ENCODE measurements at regions not wholly inside any gene's neighbourhood (a gene's known extent, or its start where the extent isn't known, plus 50 kb on each side); places are given as distances from the start of the nearest gene placed in this dataset.

DNA sequence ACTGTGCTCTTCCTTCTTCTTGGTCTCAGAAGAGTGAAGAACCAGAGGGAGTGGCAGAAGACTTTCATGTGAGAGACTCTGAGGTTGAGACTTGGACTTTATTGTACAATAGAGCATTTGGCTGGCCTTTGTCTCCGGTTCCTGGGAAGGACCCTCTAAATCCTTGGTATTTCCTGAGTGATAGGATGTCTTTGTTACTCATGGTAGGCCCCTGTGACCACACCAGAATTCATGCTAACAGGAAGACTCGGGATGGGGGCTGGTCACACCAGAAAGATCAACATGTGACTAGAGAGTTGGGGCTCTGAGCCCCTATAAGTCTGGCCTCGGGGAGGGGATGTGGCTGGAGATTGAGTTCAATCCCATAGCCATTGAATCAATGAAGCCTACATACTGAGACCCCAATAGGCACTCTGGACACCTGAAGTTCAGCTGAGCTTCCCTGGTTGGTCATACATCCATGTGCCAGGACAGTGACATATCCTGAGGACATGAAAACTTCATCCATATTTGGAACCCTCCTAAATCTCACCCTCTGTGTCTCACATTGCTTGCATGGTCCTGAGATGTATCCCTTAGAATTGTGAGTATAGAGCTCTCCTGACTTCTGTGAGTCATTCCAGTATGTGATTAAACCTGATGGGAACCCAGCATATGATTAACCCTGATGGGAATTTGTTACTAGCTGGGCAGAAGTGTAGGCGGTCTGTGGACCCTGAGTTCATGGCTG, 201.7 kb downstream of the GADD45G start:
- Mint-ChIP-seq H3K27me3 (peaks cover 5% of the 10 kb centered on the region), H3K4me3 (no peak overlapping the region), H3K36me3 (ENCODE audit: low read depth) (no peaks in the 10 kb centered on the region), H3K27ac (no peak overlapping the region), H3K9me3 (no peaks in the 10 kb centered on the region), H3K4me1 (ENCODE audit: low read depth) (peaks cover 12% of the 10 kb centered on the region)
- no peak for DNase-seq

DNA sequence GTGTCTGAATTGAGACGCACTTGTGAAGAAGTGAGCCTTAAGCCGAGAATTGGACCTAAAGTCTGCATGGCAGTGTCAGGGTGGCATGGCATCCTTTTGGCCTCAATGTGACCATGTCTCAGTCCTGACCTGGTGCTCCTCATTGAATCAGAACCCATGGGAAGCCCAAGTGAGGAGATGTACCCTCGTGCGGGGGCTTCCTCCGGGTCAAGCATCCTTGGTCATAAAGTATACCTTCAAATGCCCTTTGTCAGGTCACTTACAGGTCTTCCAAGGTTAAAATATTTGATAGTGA, 202.2 kb downstream of the GADD45G start:
- Mint-ChIP-seq H3K4me3 (no peak overlapping the region), H3K27ac (no peak overlapping the region), H3K36me3 (ENCODE audit: low read depth) (no peaks in the 10 kb centered on the region), H3K27me3 (peaks cover 6% of the 10 kb centered on the region), H3K4me1 (ENCODE audit: low read depth) (peaks cover 12% of the 10 kb centered on the region), H3K9me3 (no peaks in the 10 kb centered on the region)
- DNase-seq: no peak

DNA sequence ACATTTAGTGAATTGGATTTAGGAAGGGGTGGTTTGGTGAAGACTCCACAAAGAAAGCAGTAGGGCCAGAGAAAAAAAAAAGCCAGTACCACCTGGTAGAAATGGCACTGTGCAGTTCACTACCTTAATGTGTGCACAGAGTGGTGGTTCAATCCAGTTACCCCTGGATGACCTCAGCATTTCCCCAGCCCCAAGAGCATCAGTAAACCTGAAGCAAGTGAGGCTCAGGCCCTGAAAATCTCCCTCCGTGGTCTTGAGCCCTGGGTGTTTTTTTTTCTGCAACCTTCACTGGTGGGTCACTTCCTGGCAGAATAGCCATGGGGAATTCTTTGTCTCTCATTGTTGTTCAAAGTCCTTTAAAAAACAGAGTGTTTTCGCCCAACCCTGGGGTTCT, 202.9 kb downstream of the GADD45G start:
- Mint-ChIP-seq H3K36me3 (ENCODE audit: low read depth) (no peaks in the 10 kb centered on the region), H3K27me3 (peaks cover 11% of the 10 kb centered on the region), H3K27ac (no peak overlapping the region), H3K4me1 (ENCODE audit: low read depth) (peaks cover 12% of the 10 kb centered on the region), H3K9me3 (no peaks in the 10 kb centered on the region), H3K4me3 (no peak overlapping the region)
- DNase-seq: no peak

DNA sequence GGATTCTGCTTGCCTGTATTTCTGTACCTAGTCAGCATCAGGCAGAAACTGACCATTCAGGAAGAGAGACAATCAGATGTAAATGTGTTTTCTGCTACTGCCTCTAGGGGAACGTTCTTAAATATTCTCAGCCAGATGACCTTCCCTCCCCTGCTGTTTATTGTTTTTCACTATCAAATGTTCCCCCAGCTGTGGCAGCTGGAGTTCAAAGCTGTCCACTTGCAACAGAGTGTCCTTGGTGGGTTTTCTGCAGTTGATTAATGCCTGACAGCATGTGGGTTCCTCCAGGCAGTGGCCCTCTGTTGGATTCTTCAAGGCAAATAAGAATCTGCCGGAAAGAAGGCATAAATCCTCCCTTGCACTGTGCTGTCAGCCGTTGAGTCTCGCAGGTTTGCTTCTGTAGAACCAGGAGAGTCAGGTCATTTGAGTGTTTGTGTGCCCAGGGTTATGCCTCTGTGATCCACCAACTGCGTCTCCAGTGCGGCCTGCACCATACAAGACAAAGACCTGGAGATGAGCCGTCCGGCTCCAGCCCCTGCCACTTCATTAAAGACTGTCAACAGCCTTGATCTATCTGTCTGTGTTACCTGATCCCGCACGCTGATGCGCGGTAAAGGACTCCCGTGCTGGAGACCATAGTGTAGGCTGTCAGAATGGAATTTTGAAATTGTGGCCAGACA, 203.4 kb downstream of the GADD45G start:
- Mint-ChIP-seq H3K27me3 (peaks cover 14% of the 10 kb centered on the region), H3K4me1 (ENCODE audit: low read depth) (peaks cover 12% of the 10 kb centered on the region), H3K27ac (no peak overlapping the region)

DNA sequence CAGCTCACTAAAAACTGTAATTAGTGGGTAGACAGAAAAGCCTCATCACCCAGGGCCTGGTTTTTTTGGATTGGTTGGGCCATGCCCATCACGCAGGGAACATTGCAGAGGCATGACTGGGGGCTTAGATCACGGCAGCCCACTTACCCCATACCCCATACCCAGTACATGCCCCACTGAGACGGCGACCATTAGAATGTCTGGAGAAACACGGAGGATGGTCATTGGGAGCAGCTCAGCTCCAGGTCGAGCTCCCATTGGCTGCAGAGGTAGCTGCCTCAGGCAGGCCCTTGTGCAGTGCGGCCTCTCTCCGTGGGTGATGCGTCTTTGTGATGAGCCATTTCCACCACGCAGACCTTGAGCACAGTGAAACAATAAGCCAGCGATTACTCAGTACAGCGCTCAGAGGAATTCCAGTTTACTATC, 204.0 kb downstream of the GADD45G start:
- H3K27me3 Mint-ChIP-seq: peaks cover 20% of the 10 kb centered on the region

More for the DNA sequence above, 203.4 kb downstream of the GADD45G start:
- no peak for DNase-seq
- Mint-ChIP-seq H3K4me3 (no peak overlapping the region), H3K9me3 (no peaks in the 10 kb centered on the region), H3K36me3 (ENCODE audit: low read depth) (no peaks in the 10 kb centered on the region)

DNA sequence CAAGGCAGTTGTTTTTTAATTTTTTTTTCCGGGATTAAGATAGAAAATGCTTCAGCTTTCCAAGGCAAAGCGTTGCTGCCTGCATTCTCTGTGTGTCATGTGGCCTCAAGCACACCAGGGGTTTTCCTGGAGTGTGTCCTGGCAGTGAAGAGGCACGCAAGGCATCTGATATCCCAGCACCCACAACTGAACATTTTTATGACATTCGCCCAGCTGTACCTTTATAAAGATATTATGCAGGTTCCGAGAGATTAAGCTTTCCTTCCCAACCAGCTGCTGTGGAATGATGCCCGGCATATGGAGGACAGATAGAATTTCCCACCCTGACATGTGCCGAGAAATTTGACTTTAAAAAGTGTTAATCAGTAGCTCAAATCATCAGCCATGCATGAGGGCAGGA, 205.6 kb downstream of the GADD45G start:
- no peak for DNase-seq
- no peak overlapping the region for H3K4me3 Mint-ChIP-seq

More for the DNA sequence above, 204.0 kb downstream of the GADD45G start:
- DNase-seq: no peak
- no peak overlapping the region for H3K27ac Mint-ChIP-seq
- H3K36me3 Mint-ChIP-seq (ENCODE audit: low read depth): no peaks in the 10 kb centered on the region
- H3K9me3 Mint-ChIP-seq: no peaks in the 10 kb centered on the region
- H3K4me1 Mint-ChIP-seq (ENCODE audit: low read depth): peaks cover 15% of the 10 kb centered on the region
- H3K4me3 Mint-ChIP-seq: no peak overlapping the region

DNA sequence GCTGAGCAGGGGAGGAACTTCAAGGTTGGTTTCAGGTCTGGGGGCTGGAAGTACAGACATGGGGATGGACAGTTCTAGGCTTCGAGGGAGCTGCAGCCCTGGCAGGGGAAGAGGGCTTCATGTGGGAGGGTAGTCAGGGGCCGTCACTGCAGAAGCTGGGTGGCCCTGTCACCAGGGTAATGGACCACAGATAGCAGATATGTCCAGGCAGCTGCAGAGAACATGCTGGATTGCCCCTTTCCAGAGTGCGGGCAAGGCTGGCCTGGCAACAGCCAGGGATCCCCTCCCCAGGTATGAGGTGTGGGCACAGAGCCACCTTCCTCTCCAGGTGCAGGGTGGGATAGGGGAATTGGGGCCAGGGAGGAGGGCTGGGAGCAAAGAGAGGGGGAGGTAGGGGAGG, 206.5 kb downstream of the GADD45G start:
- peaks cover 27% of the 10 kb centered on the region for H3K27me3 Mint-ChIP-seq
- H3K9me3 Mint-ChIP-seq: no peaks in the 10 kb centered on the region
- no peak for DNase-seq
- H3K27ac Mint-ChIP-seq: no peak overlapping the region
- no peaks in the 10 kb centered on the region for H3K36me3 Mint-ChIP-seq (ENCODE audit: low read depth)
- H3K4me3 Mint-ChIP-seq: no peak overlapping the region
- H3K4me1 Mint-ChIP-seq (ENCODE audit: low read depth): peaks cover 15% of the 10 kb centered on the region

More for the DNA sequence above, 205.6 kb downstream of the GADD45G start:
- Mint-ChIP-seq H3K4me1 (ENCODE audit: low read depth) (peaks cover 15% of the 10 kb centered on the region), H3K9me3 (no peaks in the 10 kb centered on the region), H3K36me3 (ENCODE audit: low read depth) (no peaks in the 10 kb centered on the region), H3K27ac (no peak overlapping the region), H3K27me3 (peaks cover 27% of the 10 kb centered on the region)

DNA sequence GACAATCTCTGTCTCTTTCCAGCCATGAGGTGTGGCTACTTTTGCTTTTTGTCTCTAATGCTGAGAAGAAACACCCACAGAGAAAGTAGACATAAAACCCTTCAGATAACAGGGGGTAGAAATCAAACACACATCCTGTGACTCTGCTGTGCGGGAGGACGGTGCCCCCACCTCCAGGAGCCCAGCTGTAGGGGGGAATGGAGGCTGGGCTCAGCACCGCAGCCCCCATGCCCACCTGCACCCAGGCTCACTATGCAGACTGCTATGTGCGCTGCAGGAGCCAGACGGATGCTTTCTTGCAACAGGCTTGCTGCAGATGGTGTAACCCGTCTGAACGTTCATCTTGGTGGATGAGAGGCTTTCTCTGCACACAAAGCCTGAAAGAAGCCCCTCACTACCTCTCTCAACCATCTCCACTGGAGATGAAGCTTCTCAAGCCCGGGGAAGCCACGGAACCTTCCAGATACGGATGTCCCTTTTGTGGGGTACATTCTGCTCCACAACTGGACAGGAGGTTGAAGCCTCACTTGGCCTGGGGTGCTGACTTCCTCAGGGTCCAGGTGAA, 207.2 kb downstream of the GADD45G start:
- peaks cover 14% of the 10 kb centered on the region for H3K4me1 Mint-ChIP-seq (ENCODE audit: low read depth)
- H3K9me3 Mint-ChIP-seq: no peaks in the 10 kb centered on the region
- H3K27ac Mint-ChIP-seq: no peak overlapping the region
- no peak overlapping the region for H3K4me3 Mint-ChIP-seq
- H3K36me3 Mint-ChIP-seq (ENCODE audit: low read depth): no peaks in the 10 kb centered on the region
- DNase-seq: no peak
- peaks cover 27% of the 10 kb centered on the region for H3K27me3 Mint-ChIP-seq

DNA sequence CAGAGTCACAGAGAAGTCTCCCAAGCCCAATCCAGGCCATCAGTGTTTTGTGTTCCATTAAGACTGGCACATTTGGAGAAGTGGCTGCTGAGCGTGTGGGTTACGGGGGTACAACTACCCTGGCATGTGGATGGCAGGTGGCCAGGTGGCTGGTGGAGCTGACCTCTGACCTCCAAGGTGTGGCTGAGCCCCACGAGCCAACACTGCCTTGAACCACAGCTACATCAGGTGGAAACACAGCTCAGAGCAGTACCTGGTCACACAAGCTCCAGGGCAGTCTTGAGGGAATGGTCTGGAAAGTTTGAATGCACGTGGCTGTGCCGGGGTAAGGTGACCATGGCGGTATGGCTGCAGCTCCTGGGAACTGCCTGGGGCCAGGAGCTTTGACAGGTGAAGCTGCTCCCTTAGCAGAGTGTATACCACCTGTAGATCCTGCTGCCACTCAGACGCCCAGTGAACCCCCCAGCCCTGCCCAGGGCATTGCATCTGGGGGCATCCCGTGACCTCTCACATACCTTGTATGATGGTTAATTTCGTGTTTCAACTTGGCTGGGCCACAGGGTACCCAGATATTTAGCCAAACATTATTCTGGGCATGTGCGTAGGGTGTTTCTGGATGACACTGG, 207.9 kb downstream of the GADD45G start:
- DNase-seq: no peak
- Mint-ChIP-seq H3K9me3 (no peaks in the 10 kb centered on the region), H3K27me3 (peaks cover 27% of the 10 kb centered on the region), H3K36me3 (ENCODE audit: low read depth) (no peaks in the 10 kb centered on the region), H3K4me3 (no peak overlapping the region), H3K4me1 (ENCODE audit: low read depth) (peaks cover 14% of the 10 kb centered on the region), H3K27ac (no peak overlapping the region)

DNA sequence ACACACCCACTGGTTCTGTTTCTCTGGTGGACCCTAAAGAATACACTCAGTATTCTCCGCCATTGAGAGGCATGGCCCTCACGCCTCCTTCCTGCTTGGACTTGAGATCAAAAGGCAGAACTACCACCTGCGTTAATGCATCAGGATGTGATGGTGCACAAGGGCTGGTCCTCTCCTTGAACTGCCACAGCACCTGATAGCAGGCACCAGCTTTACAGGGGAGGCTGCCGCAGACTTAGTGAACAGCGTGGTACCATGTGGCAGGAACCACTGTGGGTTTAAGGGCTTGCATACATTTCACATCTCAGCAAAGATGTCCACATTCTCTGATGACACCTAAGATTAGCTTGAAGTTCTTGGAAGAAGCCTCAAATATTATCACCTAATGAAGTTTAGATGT, 208.7 kb downstream of the GADD45G start:
- Mint-ChIP-seq H3K9me3 (no peaks in the 10 kb centered on the region), H3K36me3 (ENCODE audit: low read depth) (no peaks in the 10 kb centered on the region), H3K27ac (no peak overlapping the region), H3K4me3 (no peak overlapping the region), H3K27me3 (peaks cover 27% of the 10 kb centered on the region), H3K4me1 (ENCODE audit: low read depth) (peaks cover 14% of the 10 kb centered on the region)
- DNase-seq: no peak

DNA sequence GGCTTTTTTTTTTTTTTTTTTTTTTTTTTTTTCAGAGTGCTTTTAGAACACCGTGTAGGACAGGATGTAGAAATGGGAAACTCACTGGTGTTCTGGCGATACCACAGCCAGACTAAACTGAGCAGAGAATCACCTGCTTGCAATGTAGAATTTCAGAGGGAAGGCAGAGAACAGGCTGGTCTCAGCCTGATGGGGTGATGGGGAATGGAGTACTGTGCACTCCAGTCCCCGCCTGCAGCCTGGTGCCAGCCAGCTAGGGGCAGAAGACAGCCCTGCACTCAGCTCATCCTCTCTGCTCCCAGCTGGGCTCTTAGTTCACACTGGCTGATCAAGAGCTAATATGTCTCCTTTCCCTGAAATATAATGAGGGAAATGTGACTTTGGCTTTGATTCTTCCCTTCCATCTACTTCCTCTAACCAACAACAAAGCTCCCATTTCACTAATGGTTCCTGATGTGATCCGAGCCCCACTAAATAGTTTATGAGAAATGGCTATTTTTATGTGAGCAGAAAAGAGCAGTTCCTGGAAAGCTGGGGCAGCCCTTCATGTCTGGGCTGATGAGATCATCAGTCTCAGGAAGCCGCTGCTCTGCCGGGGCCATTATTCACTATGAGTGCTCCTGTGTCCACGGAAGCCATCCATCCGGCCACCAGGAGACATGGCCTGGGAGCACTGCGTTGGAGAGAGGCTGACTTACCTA, 209.7 kb downstream of the GADD45G start:
- Mint-ChIP-seq H3K4me3 (no peak overlapping the region), H3K4me1 (ENCODE audit: low read depth) (peaks cover 14% of the 10 kb centered on the region), H3K36me3 (ENCODE audit: low read depth) (no peaks in the 10 kb centered on the region), H3K27ac (no peak overlapping the region), H3K9me3 (no peaks in the 10 kb centered on the region), H3K27me3 (peaks cover 27% of the 10 kb centered on the region)
- DNase-seq: no peak

DNA sequence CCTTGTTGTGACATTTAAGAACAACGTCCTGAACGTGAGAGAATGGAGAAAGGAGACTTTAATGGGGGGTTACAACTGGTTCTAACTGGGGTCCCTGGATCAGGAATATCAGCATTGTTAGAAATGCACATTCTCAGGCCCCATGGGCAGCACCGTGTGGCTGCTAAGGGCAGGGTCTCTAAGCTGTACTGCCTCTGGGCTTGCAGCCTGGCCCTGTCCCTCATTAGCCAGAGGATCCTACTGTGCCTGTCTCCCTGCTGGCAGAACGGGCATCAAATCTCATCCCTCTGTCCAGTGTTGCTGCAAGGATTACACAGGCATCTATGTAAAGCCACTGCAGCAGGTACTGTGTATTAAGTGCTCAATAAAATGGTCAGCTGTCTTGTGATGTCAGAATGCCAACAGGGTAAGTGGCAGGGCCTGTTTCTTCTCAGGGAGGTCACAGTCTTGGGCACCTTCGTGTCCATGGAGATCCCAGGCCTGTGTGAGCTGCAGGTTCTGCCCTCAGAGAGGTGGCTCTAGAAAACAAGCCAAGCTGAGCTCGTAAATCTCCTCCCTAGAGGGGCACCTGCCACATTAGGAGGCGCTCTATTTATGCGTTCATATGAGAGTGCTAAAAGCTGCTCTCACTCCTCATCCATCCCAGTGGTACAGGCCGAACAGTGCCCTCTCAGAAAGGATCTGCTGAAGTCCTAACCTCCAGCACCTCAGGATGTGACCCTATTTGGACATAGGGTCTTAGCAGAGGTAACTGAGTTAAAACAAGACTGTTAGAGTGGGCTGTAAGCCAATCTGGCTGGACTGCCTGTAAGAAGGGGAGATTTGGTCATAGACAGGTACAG, 210.5 kb downstream of the GADD45G start:
- Mint-ChIP-seq H3K4me3 (no peak overlapping the region), H3K4me1 (ENCODE audit: low read depth) (peaks cover 15% of the 10 kb centered on the region), H3K27me3 (peaks cover 27% of the 10 kb centered on the region), H3K36me3 (ENCODE audit: low read depth) (no peaks in the 10 kb centered on the region), H3K9me3 (no peaks in the 10 kb centered on the region), H3K27ac (no peak overlapping the region)
- DNase-seq: no peak

DNA sequence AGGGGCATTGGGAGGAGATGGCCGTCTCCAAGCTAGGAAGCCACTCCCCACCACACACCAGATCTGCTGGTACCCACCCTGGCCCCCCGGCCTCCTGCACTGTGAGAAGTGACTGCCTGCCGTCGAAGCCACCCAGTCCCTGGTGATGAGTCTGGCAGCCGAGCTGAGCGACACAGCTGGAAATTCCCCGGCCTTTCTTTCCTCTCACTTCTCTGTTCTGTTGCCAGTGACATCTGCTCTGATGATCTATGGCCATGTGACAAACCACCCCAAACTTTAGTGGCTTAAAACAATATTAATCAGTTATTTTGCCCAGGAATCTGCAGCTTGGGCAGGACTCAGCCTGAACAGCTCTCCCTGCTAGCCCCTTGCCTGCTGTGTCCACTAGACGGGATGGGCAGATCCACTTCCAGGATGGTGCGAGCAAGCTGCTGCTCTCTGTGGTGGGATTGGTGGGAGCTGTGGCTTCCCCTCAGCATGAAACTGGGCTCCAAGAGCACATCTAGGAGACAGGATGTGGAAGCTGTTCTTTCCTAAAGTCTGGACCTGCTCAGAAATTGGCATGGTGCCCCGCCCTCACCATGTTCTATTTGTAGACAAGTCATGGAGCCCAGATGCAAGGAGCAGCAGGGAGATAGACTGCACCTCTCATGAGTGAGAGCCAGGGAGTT, 211.2 kb downstream of the GADD45G start:
- no peak for DNase-seq
- H3K4me3 Mint-ChIP-seq: no peak overlapping the region

More for the DNA sequence above, 211.2 kb downstream of the GADD45G start:
- Mint-ChIP-seq H3K9me3 (no peaks in the 10 kb centered on the region), H3K36me3 (ENCODE audit: low read depth) (no peaks in the 10 kb centered on the region), H3K27me3 (peaks cover 26% of the 10 kb centered on the region), H3K27ac (no peak overlapping the region), H3K4me1 (ENCODE audit: low read depth) (peaks cover 17% of the 10 kb centered on the region)

All from activated T-cell treated with anti-CD3 and anti-CD28 coated beads, Interleukin-2, amount 50 U/mL, for 24 hours (primary cell).